ENCODE measurements at regions not wholly inside any gene's neighbourhood (a gene's known extent, or its start where the extent isn't known, plus 50 kb on each side); places are given as distances from the start of the nearest gene placed in this dataset.

- H3K9me3 Mint-ChIP-seq (ENCODE audit: low read depth, unreplicated experiment) = no peaks in the 10 kb centered on the region
- no peak for TF ChIP-seq CTCF (IDR thresholded peaks at IDR 0.05; ENCODE audit: unreplicated experiment)
- H3K4me1 Mint-ChIP-seq (ENCODE audit: low read depth, unreplicated experiment) = no peaks in the 10 kb centered on the region
- BruUV-seq (replicated peaks) = no TSS peak
- no peak overlapping the region for H3K27ac Mint-ChIP-seq (ENCODE audit: unreplicated experiment)
- intact Hi-C loops (cut with micrococcal nuclease; ENCODE audit: unreplicated experiment) = no loop called here
- CTCF ChIA-PET = no interaction called here
- no peak for DNase-seq
- H3K36me3 Mint-ChIP-seq (ENCODE audit: insufficient read depth, unreplicated experiment) = no peaks in the 10 kb centered on the region
- H3K27me3 Mint-ChIP-seq (ENCODE audit: unreplicated experiment) = peaks cover 56% of the 10 kb centered on the region
- H3K4me3 Mint-ChIP-seq (ENCODE audit: low read depth, unreplicated experiment) = no peak overlapping the region
These were observed 59.2 kb downstream of the EMX2 start for GRCh38 chr10:117601716-117602115.

- H3K4me1 Mint-ChIP-seq (ENCODE audit: low read depth, unreplicated experiment) = no peaks in the 10 kb centered on the region
- H3K36me3 Mint-ChIP-seq (ENCODE audit: insufficient read depth, unreplicated experiment) = no peaks in the 10 kb centered on the region
- intact Hi-C loops (cut with micrococcal nuclease; ENCODE audit: unreplicated experiment) = no loop called here
- CTCF ChIA-PET = no interaction called here
- no peak overlapping the region for H3K27ac Mint-ChIP-seq (ENCODE audit: unreplicated experiment)
- peaks cover 56% of the 10 kb centered on the region for H3K27me3 Mint-ChIP-seq (ENCODE audit: unreplicated experiment)
- no peak for DNase-seq
- H3K9me3 Mint-ChIP-seq (ENCODE audit: low read depth, unreplicated experiment) = no peaks in the 10 kb centered on the region
- no TSS peak for BruUV-seq (replicated peaks)
- no peak for TF ChIP-seq CTCF (IDR thresholded peaks at IDR 0.05; ENCODE audit: unreplicated experiment)
- no peak overlapping the region for H3K4me3 Mint-ChIP-seq (ENCODE audit: low read depth, unreplicated experiment)
These were observed 60.5 kb downstream of the EMX2 start for GRCh38 chr10:117603081-117603480.

GRCh38 chr10:117603726-117604125 lies 61.2 kb downstream of the EMX2 start:
- peaks cover 56% of the 10 kb centered on the region for H3K27me3 Mint-ChIP-seq (ENCODE audit: unreplicated experiment)
- BruUV-seq (replicated peaks) = no TSS peak
- intact Hi-C loops (cut with micrococcal nuclease; ENCODE audit: unreplicated experiment) = no loop called here
- no peak for DNase-seq
- no peak overlapping the region for H3K4me3 Mint-ChIP-seq (ENCODE audit: low read depth, unreplicated experiment)
- no peak overlapping the region for H3K27ac Mint-ChIP-seq (ENCODE audit: unreplicated experiment)
- CTCF ChIA-PET = no interaction called here
- H3K36me3 Mint-ChIP-seq (ENCODE audit: insufficient read depth, unreplicated experiment) = no peaks in the 10 kb centered on the region
- no peak for TF ChIP-seq CTCF (IDR thresholded peaks at IDR 0.05; ENCODE audit: unreplicated experiment)
- no peaks in the 10 kb centered on the region for H3K9me3 Mint-ChIP-seq (ENCODE audit: low read depth, unreplicated experiment)
- no peaks in the 10 kb centered on the region for H3K4me1 Mint-ChIP-seq (ENCODE audit: low read depth, unreplicated experiment)

GRCh38 chr10:117609095-117609795 lies 66.7 kb downstream of the EMX2 start:
- Mint-ChIP-seq H3K27me3 (ENCODE audit: unreplicated experiment) (peaks cover 34% of the 10 kb centered on the region), H3K27ac (ENCODE audit: unreplicated experiment) (no peak overlapping the region), H3K4me1 (ENCODE audit: low read depth, unreplicated experiment) (no peaks in the 10 kb centered on the region), H3K9me3 (ENCODE audit: low read depth, unreplicated experiment) (no peaks in the 10 kb centered on the region), H3K36me3 (ENCODE audit: insufficient read depth, unreplicated experiment) (no peaks in the 10 kb centered on the region), H3K4me3 (ENCODE audit: low read depth, unreplicated experiment) (no peak overlapping the region)
- CTCF ChIA-PET = no interaction called here
- DNase-seq = peak; percentile 14
- no peak for TF ChIP-seq CTCF (IDR thresholded peaks at IDR 0.05; ENCODE audit: unreplicated experiment)
- no TSS peak for BruUV-seq (replicated peaks)
- intact Hi-C loops (cut with micrococcal nuclease; ENCODE audit: unreplicated experiment) = no loop called here

Data from Calu3 (cell line).